A673 (cell line): ENCODE measurements at regions not wholly inside any gene's neighbourhood (a gene's known extent, or its start where the extent isn't known, plus 50 kb on each side); places are given as distances from the start of the nearest gene placed in this dataset.

ENCODE experiments used
- BruUV-seq: library from RNA; stranded (reverse); fragments of 400-500 nt; replicated peaks from 2 replicates; lab custom pipeline; 2021; lab: Mats Ljungman, UMichigan
- CTCF ChIA-PET: fragments of 300-600 bp; sonication (Branson Sonifier 250); formaldehyde crosslinking; loops from one replicate; lab custom pipeline; 2022; ENCODE audit warnings: antibody characterized with exemption; lab: Charles Lee
- POLR2A ChIA-PET: fragments of 300-600 bp; sonication (Branson Sonifier 250); formaldehyde crosslinking; loops from one replicate; lab custom pipeline; 2022; ENCODE audit warnings: antibody characterized with exemption; ENCODE audit not compliant: low non-redundant PET; lab: Charles Lee
- DNase-seq: peaks from one replicate; pipeline ENCODE4 v3.0.0-alpha.2; 2015; ENCODE audit warnings: low spot score
- H3K27ac ChIP-seq: fragments of 200-600 bp; sonication (generic); 2 replicates; pipeline ENCODE4 v1.5.1; 2016; ENCODE audit warnings: mixed run types, low read depth, mild to moderate bottlenecking, mixed read lengths, antibody characterized with exemption, low read length; ENCODE audit not compliant: poor library complexity, severe bottlenecking
- H3K27me3 ChIP-seq: fragments of 200-600 bp; sonication (generic); replicated peaks from 2 replicates; pipeline ENCODE4 v1.6.1; 2017; ENCODE audit warnings: mixed run types, low read depth, mild to moderate bottlenecking, mixed read lengths, antibody characterized with exemption, low read length; ENCODE audit not compliant: insufficient read depth, poor library complexity
- H3K36me3 ChIP-seq: fragments of 200-600 bp; sonication (generic); 2 replicates; pipeline ENCODE4 v1.6.1; 2016; ENCODE audit warnings: mixed run types, mild to moderate bottlenecking, mixed read lengths, antibody characterized with exemption, low read length; ENCODE audit not compliant: insufficient read depth, poor library complexity, severe bottlenecking
- H3K4me1 ChIP-seq: fragments of 200-600 bp; sonication (generic); 2 replicates; pipeline ENCODE4 v1.6.1; 2017; ENCODE audit warnings: mixed run types, mild to moderate bottlenecking, mixed read lengths, antibody characterized with exemption, low read length; ENCODE audit not compliant: insufficient read depth, poor library complexity, severe bottlenecking
- H3K4me3 ChIP-seq: fragments of 200-600 bp; sonication (generic); 2 replicates; pipeline ENCODE4 v1.5.1; 2016; ENCODE audit warnings: low read depth, mixed run types, mild to moderate bottlenecking, mixed read lengths, low read length; ENCODE audit not compliant: poor library complexity, severe bottlenecking
- H3K9me3 ChIP-seq: fragments of 200-600 bp; sonication (generic); 2 replicates; pipeline ENCODE4 v1.6.1; 2016; ENCODE audit warnings: mixed run types, low read depth, mild to moderate bottlenecking, mixed read lengths, antibody characterized with exemption, low read length; ENCODE audit not compliant: poor library complexity, severe bottlenecking
- EZH2 ChIP-seq: fragments of 200-600 bp; sonication (generic); IDR thresholded peaks from 2 replicates; pipeline ENCODE4 v1.6.1; 2017; ENCODE audit warnings: borderline replicate concordance, low read depth, mild to moderate bottlenecking, mixed read lengths, antibody characterized with exemption, low read length; ENCODE audit not compliant: poor library complexity, severe bottlenecking
- intact Hi-C: fragments of 100-400 bp; cut with micrococcal nuclease; formaldehyde crosslinking; loops from one replicate; pipeline ENCODE4 v1.10.0; 2022; ENCODE audit not compliant: unreplicated experiment
- TF ChIP-seq, protein P1 (sequence below): fragments of 300-800, 200-600 bp; sonication (generic); conservative IDR thresholded peaks from 2 replicates; pipeline ENCODE4 v1.5.1; 2017; ENCODE audit warnings: low read depth, mild to moderate bottlenecking, antibody characterized with exemption, low read length, moderate library complexity, mixed read lengths

DNA sequence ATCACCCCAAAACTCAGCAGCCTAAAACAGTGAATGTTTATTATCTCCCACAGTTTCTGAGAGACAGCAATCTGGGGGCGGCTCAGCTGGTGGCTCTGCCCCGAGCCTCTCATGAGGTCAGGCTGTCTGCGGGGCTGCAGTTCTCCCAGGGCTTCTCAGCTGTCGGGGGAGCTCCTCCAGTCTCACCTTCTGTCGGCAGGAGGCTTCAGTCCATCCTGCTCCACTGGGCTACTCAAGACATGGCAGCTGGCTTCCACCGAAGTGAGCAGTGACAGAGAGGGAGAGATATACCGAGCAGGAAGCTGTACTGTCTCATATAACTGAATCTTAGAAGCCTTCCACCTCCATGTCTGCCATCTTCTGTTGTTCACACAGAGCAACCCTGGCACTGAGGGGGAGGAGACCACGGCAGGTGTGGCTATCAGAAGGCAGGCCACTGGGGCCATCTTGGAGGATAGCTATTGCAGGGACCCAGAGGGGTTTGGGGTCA, 72.8 kb upstream of the ITGA11 start:
- H3K36me3 ChIP-seq: no peaks in the 10 kb centered on the region
- TF ChIP-seq EZH2: no peak
- TF ChIP-seq, protein P1, sequence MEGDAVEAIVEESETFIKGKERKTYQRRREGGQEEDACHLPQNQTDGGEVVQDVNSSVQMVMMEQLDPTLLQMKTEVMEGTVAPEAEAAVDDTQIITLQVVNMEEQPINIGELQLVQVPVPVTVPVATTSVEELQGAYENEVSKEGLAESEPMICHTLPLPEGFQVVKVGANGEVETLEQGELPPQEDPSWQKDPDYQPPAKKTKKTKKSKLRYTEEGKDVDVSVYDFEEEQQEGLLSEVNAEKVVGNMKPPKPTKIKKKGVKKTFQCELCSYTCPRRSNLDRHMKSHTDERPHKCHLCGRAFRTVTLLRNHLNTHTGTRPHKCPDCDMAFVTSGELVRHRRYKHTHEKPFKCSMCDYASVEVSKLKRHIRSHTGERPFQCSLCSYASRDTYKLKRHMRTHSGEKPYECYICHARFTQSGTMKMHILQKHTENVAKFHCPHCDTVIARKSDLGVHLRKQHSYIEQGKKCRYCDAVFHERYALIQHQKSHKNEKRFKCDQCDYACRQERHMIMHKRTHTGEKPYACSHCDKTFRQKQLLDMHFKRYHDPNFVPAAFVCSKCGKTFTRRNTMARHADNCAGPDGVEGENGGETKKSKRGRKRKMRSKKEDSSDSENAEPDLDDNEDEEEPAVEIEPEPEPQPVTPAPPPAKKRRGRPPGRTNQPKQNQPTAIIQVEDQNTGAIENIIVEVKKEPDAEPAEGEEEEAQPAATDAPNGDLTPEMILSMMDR: no peak
- no peak for DNase-seq
- H3K27me3 ChIP-seq: no peaks in the 10 kb centered on the region
- H3K9me3 ChIP-seq: no peaks in the 10 kb centered on the region
- H3K27ac ChIP-seq: no peak overlapping the region
- BruUV-seq: no TSS peak
- intact Hi-C loops: no loop called here
- POLR2A ChIA-PET: no interaction called here
- H3K4me3 ChIP-seq: no peak overlapping the region
- no peaks in the 10 kb centered on the region for H3K4me1 ChIP-seq
- CTCF ChIA-PET: interaction anchor here (1.1 kb wide), 1 partner anchor 198 kb away, joined by 4 read pairs; no protein-coding TSS in a partner anchor

- no peak for TF ChIP-seq EZH2
- TF ChIP-seq, protein P1: no peak
- Histone ChIP-seq H3K27ac (no peak overlapping the region), H3K4me3 (no peak overlapping the region), H3K4me1 (no peaks in the 10 kb centered on the region), H3K9me3 (no peaks in the 10 kb centered on the region), H3K36me3 (no peaks in the 10 kb centered on the region), H3K27me3 (no peaks in the 10 kb centered on the region)
- ChIA-PET CTCF (no interaction called here), POLR2A (no interaction called here)
- BruUV-seq: no TSS peak
- intact Hi-C loops: no loop called here
- no peak for DNase-seq
Observed at GRCh38 chr15:68506071-68506470, 72.7 kb upstream of the CORO2B start.

DNA sequence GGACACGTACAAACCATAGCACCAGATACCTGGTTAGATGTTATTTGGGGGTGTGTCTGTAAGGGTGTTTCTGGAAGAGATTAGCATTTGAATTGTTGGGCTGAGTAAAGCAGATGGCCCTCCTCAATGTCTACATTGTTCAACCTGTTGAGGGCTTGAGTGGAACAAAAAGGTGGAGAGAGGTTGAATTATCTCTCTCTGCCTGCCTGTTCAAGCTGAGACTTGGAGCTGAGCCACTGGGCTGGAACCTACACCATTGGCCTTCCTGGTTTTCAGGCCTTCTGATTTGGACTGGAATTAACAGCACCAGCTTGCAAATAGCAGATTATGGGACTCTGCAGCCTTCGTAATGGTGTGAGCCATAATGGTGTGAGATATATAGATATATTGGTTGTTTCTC, 71.3 kb upstream of the CORO2B start:
- Histone ChIP-seq H3K36me3 (no peaks in the 10 kb centered on the region), H3K9me3 (no peaks in the 10 kb centered on the region), H3K4me3 (no peak overlapping the region), H3K27me3 (no peaks in the 10 kb centered on the region), H3K4me1 (no peaks in the 10 kb centered on the region), H3K27ac (no peak overlapping the region)
- no TSS peak for BruUV-seq
- ChIA-PET POLR2A (no interaction called here), CTCF (no interaction called here)
- TF ChIP-seq, protein P1: no peak
- no peak for TF ChIP-seq EZH2
- intact Hi-C loops: no loop called here
- DNase-seq: no peak
